ENCODE measurements at regions not wholly inside any gene's neighbourhood (a gene's known extent, or its start where the extent isn't known, plus 50 kb on each side); places are given as distances from the start of the nearest gene placed in this dataset.

DNA sequence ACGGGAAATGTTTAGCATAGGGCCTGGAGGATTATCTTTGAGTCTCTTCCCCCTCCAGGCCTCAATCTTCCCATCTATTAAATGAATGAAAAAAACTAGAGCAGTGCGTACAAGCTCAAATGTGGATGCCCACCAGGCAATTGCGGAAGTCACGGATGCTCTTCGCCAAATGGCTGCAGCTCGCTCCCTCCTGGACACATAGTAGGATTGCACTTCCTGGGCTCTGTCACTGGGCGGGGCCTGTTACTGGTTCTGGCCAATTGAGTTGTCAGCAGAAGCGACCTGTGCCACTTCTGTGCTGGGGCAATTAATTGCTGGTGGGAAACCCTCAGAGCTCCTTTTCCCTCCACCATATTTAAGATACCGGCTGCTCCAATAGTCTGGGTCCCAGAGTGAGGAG is 168.2 kb upstream of the IRX6 start:
- TF ChIP-seq, protein P1, sequence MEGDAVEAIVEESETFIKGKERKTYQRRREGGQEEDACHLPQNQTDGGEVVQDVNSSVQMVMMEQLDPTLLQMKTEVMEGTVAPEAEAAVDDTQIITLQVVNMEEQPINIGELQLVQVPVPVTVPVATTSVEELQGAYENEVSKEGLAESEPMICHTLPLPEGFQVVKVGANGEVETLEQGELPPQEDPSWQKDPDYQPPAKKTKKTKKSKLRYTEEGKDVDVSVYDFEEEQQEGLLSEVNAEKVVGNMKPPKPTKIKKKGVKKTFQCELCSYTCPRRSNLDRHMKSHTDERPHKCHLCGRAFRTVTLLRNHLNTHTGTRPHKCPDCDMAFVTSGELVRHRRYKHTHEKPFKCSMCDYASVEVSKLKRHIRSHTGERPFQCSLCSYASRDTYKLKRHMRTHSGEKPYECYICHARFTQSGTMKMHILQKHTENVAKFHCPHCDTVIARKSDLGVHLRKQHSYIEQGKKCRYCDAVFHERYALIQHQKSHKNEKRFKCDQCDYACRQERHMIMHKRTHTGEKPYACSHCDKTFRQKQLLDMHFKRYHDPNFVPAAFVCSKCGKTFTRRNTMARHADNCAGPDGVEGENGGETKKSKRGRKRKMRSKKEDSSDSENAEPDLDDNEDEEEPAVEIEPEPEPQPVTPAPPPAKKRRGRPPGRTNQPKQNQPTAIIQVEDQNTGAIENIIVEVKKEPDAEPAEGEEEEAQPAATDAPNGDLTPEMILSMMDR (IDR thresholded peaks at IDR 0.05) = no peak
- no peak for TF ChIP-seq POLR2A (IDR thresholded peaks at IDR 0.05)
